H1 (cell line): ENCODE measurements at regions not wholly inside any gene's neighbourhood (a gene's known extent, or its start where the extent isn't known, plus 50 kb on each side); places are given as distances from the start of the nearest gene placed in this dataset.

ENCODE experiments used
- CTCF ChIA-PET: fragments of 300-600 bp; sonication (Branson Sonifier 250); formaldehyde crosslinking; loops from one replicate; lab custom pipeline; 2021; ENCODE audit not compliant: partially characterized antibody; lab: Charles Lee
- POLR2A ChIA-PET: fragments of 300-600 bp; sonication (Branson Sonifier 250); formaldehyde crosslinking; loops from one replicate; lab custom pipeline; 2021; ENCODE audit warnings: inconsistent platforms; ENCODE audit not compliant: partially characterized antibody; lab: Charles Lee
- DNase-seq, 2 experiments: peaks; one replicate each; pipeline versions ENCODE4 v3.0.0 to v3.0.0-alpha.2; 2010 to 2022; ENCODE audit warnings: low spot score in 2 of 2, low read depth in 1 of 2, mixed read lengths in 1 of 2
- FAIRE-seq: peaks from 2 replicates; lab custom pipeline; 2011; peaks lifted over from hg19 to GRCh38; lab: Jason Lieb, UNC
- H2AFZ ChIP-seq: 2 replicates; pipeline ENCODE4 v1.8.1; 2012; ENCODE audit warnings: low read length, inconsistent platforms
- H2AK5ac ChIP-seq: 2 replicates; pipeline ENCODE4 v1.6.1; 2013; ENCODE audit warnings: low read depth, low read length
- H2BK120ac ChIP-seq: replicated peaks from 2 replicates; pipeline ENCODE3; 2013; ENCODE audit warnings: low read depth, low read length, inconsistent platforms
- H2BK12ac ChIP-seq: 2 replicates; pipeline ENCODE4 v1.6.1; 2013; ENCODE audit warnings: low read depth, low read length
- H2BK15ac ChIP-seq: 2 replicates; pipeline ENCODE4 v1.6.1; 2013; ENCODE audit warnings: low read length
- H2BK20ac ChIP-seq: 2 replicates; pipeline ENCODE4 v1.6.1; 2013; ENCODE audit warnings: low read length
- H2BK5ac ChIP-seq: 2 replicates; pipeline ENCODE4 v1.6.1; 2013; ENCODE audit warnings: low read depth, low read length
- H3K14ac ChIP-seq: 2 replicates; pipeline ENCODE4 v1.6.1; 2013; ENCODE audit warnings: inconsistent platforms; ENCODE audit not compliant: insufficient read length
- H3K18ac ChIP-seq: 2 replicates; pipeline ENCODE4 v1.6.1; 2013; ENCODE audit warnings: low read length; ENCODE audit errors: extremely low read depth
- H3K23ac ChIP-seq: 2 replicates; pipeline ENCODE4 v1.6.1; 2013; ENCODE audit warnings: inconsistent platforms; ENCODE audit not compliant: insufficient read length
- H3K23me2 ChIP-seq: 2 replicates; pipeline ENCODE4 v1.6.1; 2013; ENCODE audit warnings: low read depth, low read length
- H3K27ac ChIP-seq: 2 replicates; pipeline ENCODE4 v1.6.1; 2011; ENCODE audit warnings: low read depth, low read length, inconsistent platforms
- H3K27me3 ChIP-seq, 4 experiments: replicated peaks in 1 of 4; 1 replicate in 1 of 4; 2 replicates in 3 of 4; pipeline versions ENCODE4 v1.6.1 to v1.8.1; 2011 to 2013; ENCODE audit warnings: low read length in 3 of 4, mild to moderate bottlenecking in 3 of 4, inconsistent platforms in 2 of 4, mixed read lengths in 2 of 4, moderate library complexity in 1 of 4; ENCODE audit not compliant: control insufficient read depth in 3 of 4, insufficient read depth in 3 of 4; ENCODE audit errors: extremely low read depth in 1 of 4
- H3K36me3 ChIP-seq, 4 experiments: 2 replicates each; pipeline versions ENCODE4 v1.6.1 to v1.8.1; 2011 to 2013; ENCODE audit warnings: mild to moderate bottlenecking in 4 of 4, low read length in 3 of 4, moderate library complexity in 2 of 4, control low read depth in 1 of 4, inconsistent platforms in 1 of 4; ENCODE audit not compliant: insufficient read depth in 4 of 4, control insufficient read depth in 2 of 4
- H3K4ac ChIP-seq: replicated peaks from 2 replicates; pipeline ENCODE3; 2013; ENCODE audit warnings: low read length, low read depth, mixed read lengths, inconsistent platforms; ENCODE audit not compliant: insufficient read length
- H3K4me1 ChIP-seq, 4 experiments: replicated peaks in 1 of 4; 1 replicate in 1 of 4; 2 replicates in 3 of 4; pipeline versions ENCODE4 v1.6.1 to v1.8.1; 2011 to 2013; ENCODE audit warnings: low read length in 3 of 4, inconsistent platforms in 2 of 4, mixed read lengths in 1 of 4; ENCODE audit not compliant: insufficient read depth in 4 of 4, control insufficient read depth in 3 of 4
- H3K4me2 ChIP-seq, 2 experiments: 2 replicates each; pipeline versions ENCODE4 v1.6.1 to v1.8.1; 2011 to 2013; ENCODE audit warnings: low read depth in 2 of 2, low read length in 2 of 2, control low read depth in 1 of 2, inconsistent platforms in 1 of 2, mild to moderate bottlenecking in 1 of 2; ENCODE audit not compliant: insufficient read depth in 1 of 2
- H3K4me3 ChIP-seq, 4 experiments: fragments of 200-600, 300-600 bp in 1 of 4; sonication (generic), shearing (Covaris generic), sonication (Bioruptor Twin) in 1 of 4; 2 replicates each; pipeline versions ENCODE4 v1.5.1 to v1.8.1; 2011 to 2016; ENCODE audit warnings: low read length in 4 of 4, low read depth in 3 of 4, control low read depth in 2 of 4, inconsistent platforms in 2 of 4, mild to moderate bottlenecking in 2 of 4, mixed read lengths in 1 of 4, moderate library complexity in 1 of 4; ENCODE audit not compliant: insufficient read depth in 2 of 4; ENCODE audit errors: extremely low read depth in 1 of 4
- H3K56ac ChIP-seq: replicated peaks from 2 replicates; pipeline ENCODE3; 2013; ENCODE audit warnings: low read depth, mild to moderate bottlenecking, mixed read lengths, low read length, inconsistent platforms; ENCODE audit not compliant: insufficient read length
- H3K79me1 ChIP-seq: 2 replicates; pipeline ENCODE4 v1.6.1; 2013; ENCODE audit warnings: low read depth, low read length, control low read depth
- H3K79me2 ChIP-seq, 2 experiments: 2 replicates each; pipeline versions ENCODE4 v1.6.1 to v1.8.1; 2012 to 2013; ENCODE audit warnings: low read length in 2 of 2, mild to moderate bottlenecking in 2 of 2, inconsistent platforms in 1 of 2; ENCODE audit not compliant: insufficient read depth in 2 of 2, control insufficient read depth in 1 of 2
- H3K9ac ChIP-seq, 4 experiments: replicated peaks in 1 of 4; 1 replicate in 1 of 4; 2 replicates in 3 of 4; pipeline versions ENCODE4 v1.6.1 to v1.8.1; 2011 to 2013; ENCODE audit warnings: low read depth in 3 of 4, low read length in 3 of 4, control low read depth in 2 of 4, mild to moderate bottlenecking in 2 of 4, moderate library complexity in 2 of 4, inconsistent platforms in 1 of 4; ENCODE audit errors: extremely low read depth in 1 of 4
- H3K9me3 ChIP-seq, 2 experiments: 2 replicates each; pipeline versions ENCODE4 v1.6.1 to v1.8.1; 2012 to 2013; ENCODE audit warnings: mild to moderate bottlenecking in 2 of 2, moderate library complexity in 2 of 2, control low read depth in 1 of 2, inconsistent platforms in 1 of 2, low read depth in 1 of 2, low read length in 1 of 2, mixed read lengths in 1 of 2; ENCODE audit not compliant: insufficient read depth in 2 of 2
- H4K20me1 ChIP-seq, 2 experiments: replicated peaks in 1 of 2; 2 replicates each; pipeline versions ENCODE3 to v1.8.1; 2011 to 2013; ENCODE audit warnings: inconsistent platforms in 2 of 2, low read length in 2 of 2, mild to moderate bottlenecking in 1 of 2; ENCODE audit not compliant: insufficient read depth in 2 of 2, control insufficient read depth in 1 of 2
- H4K5ac ChIP-seq: 2 replicates; pipeline ENCODE4 v1.6.1; 2013; ENCODE audit warnings: low read length, low read depth, mixed read lengths, inconsistent platforms; ENCODE audit not compliant: insufficient read length
- H4K8ac ChIP-seq: 2 replicates; pipeline ENCODE4 v1.8.0; 2013; ENCODE audit warnings: mild to moderate bottlenecking, moderate library complexity, low read length, inconsistent platforms; ENCODE audit not compliant: insufficient read depth; ENCODE audit errors: extremely low read depth
- H4K91ac ChIP-seq: replicated peaks from 2 replicates; pipeline ENCODE3; 2013; ENCODE audit warnings: low read length, mixed read lengths, inconsistent platforms; ENCODE audit not compliant: insufficient read length
- CEBPB ChIP-seq: IDR thresholded peaks from 2 replicates; pipeline ENCODE4 v1.6.1; 2012; ENCODE audit warnings: low read depth, low read length
- GABPA ChIP-seq: IDR thresholded peaks from 2 replicates; pipeline ENCODE4 v1.6.1; 2011; ENCODE audit warnings: mild to moderate bottlenecking, low read length, moderate library complexity, borderline replicate concordance; ENCODE audit not compliant: insufficient read depth
- RNF2 ChIP-seq: fragments of 200-900, 300-1000 bp; sonication (generic); IDR thresholded peaks from 2 replicates; pipeline ENCODE4 v1.7.1; 2016; ENCODE audit warnings: borderline replicate concordance, low read depth, mild to moderate bottlenecking, antibody characterized with exemption, low read length; ENCODE audit not compliant: poor library complexity, severe bottlenecking; ENCODE audit errors: missing control alignments
- RXRA ChIP-seq: IDR thresholded peaks from 2 replicates; pipeline ENCODE4 v1.6.1; 2011; ENCODE audit warnings: low read depth, mild to moderate bottlenecking, low read length, moderate library complexity; ENCODE audit not compliant: insufficient read depth
- SIX5 ChIP-seq: IDR thresholded peaks from 2 replicates; pipeline ENCODE4 v1.6.1; 2011; ENCODE audit warnings: mild to moderate bottlenecking, low read depth, low read length
- WGBS, 2 experiments: shearing (Covaris generic) in 1 of 2; methylation state at CpG; one replicate each; pipeline versions ENCODE4 v1.1.6 to v1.1.7; 2013 to 2015; ENCODE audit warnings: low lambda C conversion rate in 2 of 2, mixed read lengths in 2 of 2, inconsistent platforms in 1 of 2, low coverage in 1 of 2, missing lambda C conversion rate in 1 of 2; ENCODE audit not compliant: insufficient replicate concordance in 2 of 2, insufficient coverage in 1 of 2, insufficient read length in 1 of 2; ENCODE audit errors: extremely low coverage in 1 of 2, missing lambda C conversion rate in 1 of 2; 5-methylcytosine and 5-hydroxymethylcytosine counted together

DNA sequence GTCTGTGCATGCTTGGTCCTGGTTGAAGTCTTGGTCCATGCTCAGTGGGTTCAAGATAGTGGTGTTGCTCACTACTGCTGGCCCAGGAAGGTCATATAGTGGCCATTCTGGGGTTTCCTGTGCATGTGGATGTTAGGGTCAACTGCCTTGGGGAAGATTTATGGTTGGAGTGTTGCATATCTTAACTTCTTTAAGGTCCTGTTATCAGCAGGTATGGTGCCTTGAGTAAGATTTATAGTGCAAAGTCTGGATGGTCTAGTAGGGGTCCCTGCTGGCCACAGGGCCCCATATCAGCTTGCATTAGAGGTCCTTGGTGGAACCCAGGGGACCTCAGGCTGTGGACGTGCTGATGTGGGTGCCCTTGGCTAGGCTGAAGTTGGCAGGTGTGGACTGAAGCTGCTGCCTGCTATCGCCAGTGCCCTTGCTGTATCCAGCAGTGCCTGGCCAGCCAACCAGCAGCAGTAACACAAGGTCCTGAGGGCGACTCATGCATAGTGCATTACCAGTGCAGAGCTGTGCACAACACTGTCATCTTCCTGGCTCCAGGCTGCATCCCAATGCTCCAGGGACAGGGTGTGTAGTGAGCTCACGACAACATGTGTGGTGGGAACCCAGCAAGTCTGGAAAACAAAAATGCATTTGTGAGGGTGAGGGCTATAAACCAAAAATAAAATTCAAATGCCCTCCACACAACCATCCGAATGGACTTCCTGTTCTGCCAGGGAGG lies 61.0 kb downstream of the BEX3 start:
- Histone ChIP-seq H4K91ac (peak overlapping the region; percentile 25), H2BK5ac (no peak overlapping the region; the same call in 1 of the 2 replicates), H3K36me3 (no peaks in the 10 kb centered on the region), H3K27ac (no peak overlapping the region), H3K4ac (no peak overlapping the region), H2BK12ac (peak overlapping the region; percentile 70; the same call in 1 of the 2 replicates), H3K9ac (no peak overlapping the region), H3K4me3 (no peak overlapping the region), H3K79me2 (no peaks in the 10 kb centered on the region), H3K23me2 (no peaks in the 10 kb centered on the region), H4K20me1 (no peaks in the 10 kb centered on the region), H2AK5ac (0 out of 2 replicates have a peak overlapping the region, but pooled peaks have one; percentile 5), H3K9me3 (no peaks in the 10 kb centered on the region), H3K14ac (no peak overlapping the region), H4K5ac (no peak overlapping the region), H3K4me1 (peaks cover 0 to 11% (median 1%) of the 10 kb centered on the region in 4 experiments; a peak in 3 of 7 replicates), H2BK15ac (no peak overlapping the region), H3K23ac (no peak overlapping the region), H3K27me3 (no peaks in the 10 kb centered on the region), H2BK120ac (no peak overlapping the region), H3K79me1 (no peaks in the 10 kb centered on the region), H2AFZ (no peak overlapping the region), H4K8ac (no peak overlapping the region; the same call in 1 of the 2 replicates), H2BK20ac (no peak overlapping the region), H3K56ac (no peak overlapping the region), H3K18ac (no peak overlapping the region), H3K4me2 (no peak overlapping the region)
- WGBS, 2 experiments: 89% methylated on average over 4 of the region's 5 CpGs; no CpG with 5 or more reads in 1 of the 2 experiments
- DNase-seq (no peak), FAIRE-seq (no peak)
- TF ChIP-seq CEBPB: no peak
- TF ChIP-seq GABPA: no peak
- no peak for TF ChIP-seq RNF2
- no peak for TF ChIP-seq SIX5
- no peak for TF ChIP-seq RXRA
- ChIA-PET POLR2A (interaction anchor here (0.6 kb wide), 1 partner anchor 59 kb away, joined by 4 read pairs; no protein-coding TSS in a partner anchor), CTCF (interaction anchor here (1.7 kb wide), 1 partner anchor 27 kb away, joined by 4 read pairs; no protein-coding TSS in a partner anchor)
